Small intestine (tissue), 7 donors: ENCODE measurements at regions not wholly inside any gene's neighbourhood (a gene's known extent, or its start where the extent isn't known, plus 50 kb on each side); places are given as distances from the start of the nearest gene placed in this dataset.
"Not testable (repeated sequence)": the region's sequence is repeated elsewhere in the genome, so short reads cannot be mapped to it uniquely, and the experiment has no call there.

Source experiments
- DNase-seq, 2 donors: peaks; one replicate each; pipeline versions ENCODE4 v3.0.0 to v3.0.0-alpha.2; 2013
- FAIRE-seq: peaks from 2 replicates; lab custom pipeline; 2012; peaks lifted over from hg19 to GRCh38; lab: Jason Lieb, UNC
- H3K27ac ChIP-seq, 3 donors: one replicate each; pipeline ENCODE4 v1.5.1; 2013; ENCODE audit warnings: low read length in 2 of 3, mild to moderate bottlenecking in 2 of 3, control low read depth in 1 of 3, inconsistent platforms in 1 of 3, low read depth in 1 of 3, moderate library complexity in 1 of 3
- H3K27me3 ChIP-seq, 3 donors: one replicate each; pipeline ENCODE4 v1.6.1; 2013; ENCODE audit warnings: low read length in 3 of 3, inconsistent platforms in 1 of 3; ENCODE audit not compliant: control insufficient read depth in 3 of 3, insufficient read depth in 3 of 3
- H3K36me3 ChIP-seq, 3 donors: one replicate each; pipeline ENCODE4 v1.6.1; 2013; ENCODE audit warnings: low read length in 3 of 3, inconsistent platforms in 1 of 3, low read depth in 1 of 3, mild to moderate bottlenecking in 1 of 3, moderate library complexity in 1 of 3; ENCODE audit not compliant: control insufficient read depth in 3 of 3, insufficient read depth in 2 of 3
- H3K4me1 ChIP-seq, 3 donors: one replicate each; pipeline ENCODE4 v1.6.1; 2013; ENCODE audit warnings: low read length in 2 of 3, inconsistent platforms in 1 of 3, low read depth in 1 of 3, mild to moderate bottlenecking in 1 of 3, moderate library complexity in 1 of 3; ENCODE audit not compliant: control insufficient read depth in 3 of 3, insufficient read depth in 2 of 3
- H3K4me3 ChIP-seq, 3 donors: one replicate each; pipeline ENCODE4 v1.5.1; 2013; ENCODE audit warnings: low read length in 3 of 3, control low read depth in 1 of 3, inconsistent platforms in 1 of 3, low read depth in 1 of 3, mild to moderate bottlenecking in 1 of 3, moderate library complexity in 1 of 3
- H3K9me3 ChIP-seq, 2 donors: one replicate each; pipeline ENCODE4 v1.6.1; 2013; ENCODE audit warnings: low read depth in 1 of 2, low read length in 1 of 2; ENCODE audit not compliant: control insufficient read depth in 2 of 2, insufficient read depth in 1 of 2
- WGBS, 3 donors: extraction: QIAGEN DNeasy Blood & Tissue Kit; methylation state at CpG; one replicate each; pipeline ENCODE4 v1.1.7; 2013; 5-methylcytosine and 5-hydroxymethylcytosine counted together
- donor health status: healthy with polysubstance abuse.
- donor health status: control.
- donor health status: control.
- donor health status: Bipolar disorder and iron deficiency.
- donor health status: healthy.

DNA sequence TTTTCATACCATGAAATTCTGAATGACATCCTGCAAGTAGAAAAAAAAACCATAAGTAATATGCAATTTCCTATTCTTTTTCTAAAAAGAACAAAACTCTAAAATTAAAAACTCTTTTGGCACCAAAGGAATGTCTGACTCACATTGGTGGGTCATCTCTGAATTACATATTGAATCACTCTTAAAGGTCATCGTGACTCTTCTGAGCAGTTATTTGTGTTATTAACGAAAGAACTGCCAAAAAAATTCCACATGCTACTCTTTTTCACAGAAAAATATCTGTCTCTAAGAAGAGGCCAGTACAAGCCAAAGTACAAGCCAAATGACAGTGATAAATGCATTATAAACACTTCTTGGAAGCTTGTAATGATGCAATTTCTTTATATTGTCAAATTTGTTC lies 282.2 kb downstream of the GUCY2F start:
- H3K27me3 ChIP-seq: no peaks in the 10 kb centered on the region
- FAIRE-seq (no peak), DNase-seq (no peak)

DNA sequence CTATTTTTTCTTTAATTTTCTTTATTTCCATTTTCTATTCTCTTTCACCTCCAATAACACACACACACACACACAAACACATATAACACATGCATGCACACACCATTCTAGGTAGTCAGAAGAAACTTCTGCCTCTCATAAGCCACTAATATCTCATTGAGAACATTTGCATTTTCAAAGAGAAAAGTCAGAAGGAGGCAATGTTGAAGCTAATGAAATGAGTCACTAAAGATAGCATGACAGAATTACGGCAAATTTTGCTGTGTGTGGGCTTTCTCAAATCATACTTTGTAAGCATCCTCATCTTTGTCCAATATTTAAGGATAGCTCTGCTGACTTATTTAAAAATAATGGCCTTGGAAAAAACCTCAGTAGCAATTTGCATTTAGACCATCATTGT lies 291.3 kb downstream of the GUCY2F start:
- FAIRE-seq (no peak), DNase-seq (no peak)
- H3K27me3 ChIP-seq: no peaks in the 10 kb centered on the region
- H3K27ac ChIP-seq: no peak overlapping the region
- H3K9me3 ChIP-seq: no peaks in the 10 kb centered on the region
- no peaks in the 10 kb centered on the region for H3K36me3 ChIP-seq
- H3K4me3 ChIP-seq: no peak overlapping the region
- no peaks in the 10 kb centered on the region for H3K4me1 ChIP-seq
- WGBS, 3 donors: 71 to 88% (median 87%) methylated on average over 1 of the region's 1 CpG

More for the DNA sequence above, 282.2 kb downstream of the GUCY2F start:
- Histone ChIP-seq H3K36me3 (no peaks in the 10 kb centered on the region), H3K4me3 (no peak overlapping the region), H3K4me1 (no peaks in the 10 kb centered on the region), H3K27ac (no peak overlapping the region), H3K9me3 (no peaks in the 10 kb centered on the region)
- 38 to 43% (median 38%) methylated on average over 2 of the region's 2 CpGs for WGBS, 3 donors

GRCh38 chrX:109187473-109188168 lies 294.3 kb downstream of the GUCY2F start:
- WGBS, 3 donors: 5 to 29% (median 13%) methylated on average over 2 of the region's 2 CpGs
- peak in 1 of 2 donors; percentile 0 for DNase-seq
- Histone ChIP-seq H3K4me3 (no peak overlapping the region), H3K4me1 (no peaks in the 10 kb centered on the region), H3K27ac (no peak overlapping the region), H3K9me3 (no peaks in the 10 kb centered on the region), H3K27me3 (no peaks in the 10 kb centered on the region), H3K36me3 (no peaks in the 10 kb centered on the region)
- FAIRE-seq: no peak

DNA sequence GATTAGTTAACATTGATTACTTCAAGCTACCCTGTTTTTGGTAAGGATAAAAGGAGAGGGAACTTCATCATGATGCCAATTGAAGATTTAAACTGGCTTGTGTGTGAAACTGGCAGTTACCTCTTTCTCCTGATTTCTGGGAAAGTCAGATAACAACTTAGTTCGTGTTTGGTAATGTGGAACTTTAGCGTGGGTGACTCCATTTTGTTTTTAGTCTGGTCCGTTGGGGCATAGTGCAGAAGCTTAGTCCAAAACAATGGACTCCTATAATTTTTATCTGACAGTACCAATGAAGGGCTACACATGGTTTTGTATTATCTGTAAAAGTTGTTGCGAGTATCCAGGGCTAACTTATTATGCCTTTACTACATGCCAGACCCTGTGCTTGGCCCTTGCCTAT lies 294.9 kb downstream of the GUCY2F start:
- 73 to 90% (median 81%) methylated on average over 4 of the region's 4 CpGs for WGBS, 3 donors
- Histone ChIP-seq H3K9me3 (no peaks in the 10 kb centered on the region), H3K36me3 (no peaks in the 10 kb centered on the region), H3K4me1 (no peaks in the 10 kb centered on the region), H3K27me3 (no peaks in the 10 kb centered on the region), H3K4me3 (no peak overlapping the region), H3K27ac (no peak overlapping the region)
- no peak for FAIRE-seq
- no peak for DNase-seq

DNA sequence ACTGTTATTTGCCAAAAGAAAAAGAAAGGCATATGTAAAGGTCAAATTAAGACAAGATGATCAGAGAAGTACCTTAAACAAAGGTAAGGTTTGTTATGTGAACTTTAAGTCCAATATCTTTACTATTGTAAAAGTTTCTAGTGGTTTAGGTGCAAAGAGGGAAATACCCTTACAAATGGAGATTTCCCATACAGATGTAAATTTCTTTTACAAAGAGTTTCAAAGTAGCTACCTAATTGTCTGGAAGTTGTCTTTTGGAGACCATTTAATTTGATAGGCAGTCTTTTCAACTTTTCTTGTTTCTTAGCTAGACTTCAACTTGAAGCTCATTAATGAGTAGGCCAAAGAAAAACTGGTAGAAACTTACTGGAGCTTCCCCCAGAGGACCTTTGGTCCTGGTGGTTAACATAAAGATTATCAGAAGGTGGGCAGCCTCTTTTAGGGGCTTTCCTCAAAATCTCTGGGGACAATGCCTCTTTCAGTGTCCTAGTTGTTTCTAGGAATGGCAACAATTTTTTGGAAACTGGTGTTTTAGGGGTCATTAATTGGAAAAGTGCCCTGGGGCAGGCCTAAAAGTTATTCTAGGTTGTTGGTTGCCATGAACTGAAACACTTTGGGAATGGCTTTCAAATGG lies 297.3 kb downstream of the GUCY2F start:
- no peaks in the 10 kb centered on the region for H3K9me3 ChIP-seq
- DNase-seq: no peak

GRCh38 chrX:109172091-109172602 lies 309.7 kb downstream of the GUCY2F start:
- WGBS, 3 donors: 75 to 87% (median 85%) methylated on average over 4 of the region's 4 CpGs
- no peaks in the 10 kb centered on the region for H3K4me1 ChIP-seq
- H3K9me3 ChIP-seq: peaks cover 0 to 5% of the 10 kb centered on the region in 2 donors
- H3K27ac ChIP-seq: no peak overlapping the region
- DNase-seq: no peak
- H3K4me3 ChIP-seq: no peak overlapping the region
- H3K27me3 ChIP-seq: no peaks in the 10 kb centered on the region
- FAIRE-seq: no peak
- H3K36me3 ChIP-seq: no peaks in the 10 kb centered on the region

More for the DNA sequence above, 297.3 kb downstream of the GUCY2F start:
- Histone ChIP-seq H3K27ac (no peak overlapping the region), H3K36me3 (no peaks in the 10 kb centered on the region), H3K4me3 (no peak overlapping the region), H3K27me3 (no peaks in the 10 kb centered on the region), H3K4me1 (no peaks in the 10 kb centered on the region)
- FAIRE-seq: no peak

- Histone ChIP-seq H3K4me3 (no peak overlapping the region), H3K4me1 (no peaks in the 10 kb centered on the region), H3K9me3 (peaks cover 0 to 3% of the 10 kb centered on the region in 2 donors), H3K36me3 (no peaks in the 10 kb centered on the region), H3K27me3 (no peaks in the 10 kb centered on the region), H3K27ac (no peak overlapping the region)
- DNase-seq (no peak), FAIRE-seq (no peak)
- 54 to 60% (median 59%) methylated on average over 1 of the region's 1 CpG for WGBS, 3 donors
Measured at GRCh38 chrX:109155161-109155560, 326.7 kb downstream of the GUCY2F start.

- not testable (repeated sequence) for H3K9me3 ChIP-seq, H3K27me3 ChIP-seq, FAIRE-seq, H3K4me1 ChIP-seq, DNase-seq, H3K27ac ChIP-seq, H3K36me3 ChIP-seq, H3K4me3 ChIP-seq
- 50 to 86% (median 70%) methylated on average over 1 of the region's 1 CpG for WGBS, 3 donors
Measured at GRCh38 chrX:109144173-109144572, 337.7 kb downstream of the GUCY2F start.
